Fibroblast of skin of right biceps (primary cell): ENCODE measurements at regions not wholly inside any gene's neighbourhood (a gene's known extent, or its start where the extent isn't known, plus 50 kb on each side); places are given as distances from the start of the nearest gene placed in this dataset.
"Not testable (repeated sequence)": the region's sequence is repeated elsewhere in the genome, so short reads cannot be mapped to it uniquely, and the experiment has no call there.

Experiments used
- DNase-seq: peaks from one replicate; pipeline ENCODE4 v3.0.0-alpha.2; 2013

DNA sequence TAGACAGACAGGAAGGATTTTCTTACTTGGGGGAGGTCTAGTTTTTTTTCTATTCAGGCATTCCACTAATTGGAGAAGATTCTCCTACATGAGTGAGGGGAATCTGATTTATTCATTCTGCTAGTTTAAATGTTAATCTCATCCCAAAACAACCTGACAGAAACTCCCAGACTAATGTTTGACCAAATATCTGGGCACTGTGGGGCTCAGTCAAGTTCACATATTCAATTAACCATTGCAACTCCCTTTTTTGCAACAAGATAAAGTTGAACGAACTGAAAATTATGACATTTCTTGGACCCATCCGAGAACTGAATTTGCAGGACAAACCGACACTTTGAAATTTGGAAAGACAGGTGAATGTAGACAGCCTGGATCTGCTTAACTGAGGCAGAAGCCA lies 194.4 kb upstream of the PTER start:
- DNase-seq, result no peak

GRCh38 chr10:16242859-16243613 lies 193.8 kb upstream of the PTER start:
- DNase-seq, result no peak

DNA sequence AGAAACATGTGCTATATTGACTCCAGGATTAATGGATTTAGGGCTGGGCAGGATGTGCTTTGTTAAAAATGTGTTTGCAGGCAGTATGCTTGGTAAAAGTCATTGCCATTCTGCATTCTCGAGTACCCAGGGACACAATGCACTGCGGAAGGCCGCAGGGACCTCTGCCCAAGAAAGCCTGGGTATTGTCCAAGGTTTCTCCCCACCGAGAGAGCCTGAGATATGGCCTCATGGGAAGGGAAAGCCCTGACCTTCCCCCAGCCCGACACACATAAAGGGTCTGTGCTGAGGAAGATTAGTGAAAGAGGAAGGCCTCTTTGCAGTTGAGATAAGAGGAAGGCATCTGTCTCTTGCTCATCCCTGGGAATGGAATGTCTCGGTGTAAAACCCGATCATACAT lies 186.7 kb upstream of the PTER start:
- not testable (repeated sequence) for DNase-seq

- no peak for DNase-seq
These were observed 180.5 kb upstream of the PTER start for GRCh38 chr10:16256336-16256735.

GRCh38 chr10:16258291-16259040 lies 178.3 kb upstream of the PTER start:
- DNase-seq, result no peak

- DNase-seq, result no peak
These were observed 177.1 kb upstream of the PTER start for GRCh38 chr10:16259726-16260125.

DNA sequence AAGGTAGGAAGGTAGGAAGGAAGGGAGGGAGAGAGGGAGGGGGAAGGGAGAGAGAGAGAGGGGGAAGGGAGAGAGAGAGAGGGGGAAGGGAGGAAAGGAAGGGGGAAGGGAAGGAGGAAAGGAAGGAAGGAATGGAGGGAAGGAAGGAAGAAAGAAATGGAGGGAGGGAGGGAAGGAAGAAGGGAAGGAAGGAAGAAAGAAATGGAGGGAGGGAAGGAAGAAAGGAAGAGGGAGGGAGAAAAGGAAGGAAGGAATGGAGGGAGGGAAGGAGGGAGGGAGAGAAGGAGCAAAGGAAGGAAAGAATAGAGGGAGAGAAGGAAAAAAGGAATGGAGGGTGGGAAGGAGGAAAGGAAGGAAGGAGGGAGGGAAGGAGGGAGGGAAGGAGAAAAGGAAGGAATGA lies 176.4 kb upstream of the PTER start:
- no peak for DNase-seq

- no peak for DNase-seq
These were observed 165.2 kb upstream of the PTER start for GRCh38 chr10:16271571-16271970.

DNA sequence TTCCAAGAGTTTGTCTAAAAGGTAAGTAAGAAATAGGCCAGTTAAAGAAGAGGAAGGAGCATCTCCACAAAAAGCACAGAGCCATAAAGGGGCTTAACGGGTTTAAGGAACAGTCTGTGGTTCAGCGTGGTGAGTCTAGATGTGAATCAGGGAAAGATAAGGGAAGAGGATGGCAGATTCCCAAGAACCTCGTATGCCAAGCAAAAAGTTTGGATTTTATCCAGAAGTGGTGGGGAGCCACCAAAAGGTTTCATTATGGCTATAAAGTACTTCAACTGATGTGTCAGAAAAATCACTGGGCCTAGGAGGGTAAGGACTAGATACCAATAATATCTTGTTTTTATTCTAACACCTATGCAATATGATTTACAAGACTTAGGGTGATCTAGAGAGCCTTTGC lies 161.9 kb upstream of the PTER start:
- no peak for DNase-seq

DNA sequence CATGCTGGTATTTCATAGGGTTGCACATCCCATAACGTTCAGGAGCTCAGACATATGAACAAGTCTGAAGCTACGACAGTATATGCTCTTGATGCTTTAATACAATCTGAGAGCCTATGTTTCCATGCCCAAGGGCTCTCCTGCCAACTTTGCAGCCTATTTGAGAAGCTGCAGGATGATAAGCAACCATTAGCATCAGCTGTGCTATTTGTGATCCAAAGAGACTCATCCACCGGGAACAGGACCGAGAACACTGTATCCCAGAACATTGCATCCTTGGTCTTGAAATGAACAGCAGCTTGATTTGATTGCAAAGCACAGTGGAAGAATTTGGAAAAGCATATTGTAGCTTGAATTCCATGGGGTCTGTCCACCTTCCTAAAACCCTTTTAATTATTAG lies 156.2 kb upstream of the PTER start:
- DNase-seq, result no peak

DNA sequence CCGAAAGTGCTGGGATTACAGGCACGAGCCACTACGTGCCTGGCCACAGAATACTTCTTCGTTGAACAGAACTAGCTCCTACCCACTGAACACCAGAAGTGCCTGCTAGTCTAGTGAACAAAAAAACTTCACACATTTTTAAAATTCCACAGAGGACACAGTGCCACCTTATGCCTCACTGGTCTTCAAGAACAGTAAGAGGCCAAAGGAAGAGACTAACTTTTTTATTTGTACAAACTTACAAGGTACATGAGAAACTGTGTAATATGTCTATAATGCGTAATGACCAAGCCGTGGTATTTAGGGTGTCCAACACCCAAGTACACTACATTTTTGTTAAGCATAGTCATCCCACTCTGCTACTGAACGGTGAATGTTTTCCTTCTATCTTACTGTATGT lies 144.4 kb upstream of the PTER start:
- no peak for DNase-seq

DNA sequence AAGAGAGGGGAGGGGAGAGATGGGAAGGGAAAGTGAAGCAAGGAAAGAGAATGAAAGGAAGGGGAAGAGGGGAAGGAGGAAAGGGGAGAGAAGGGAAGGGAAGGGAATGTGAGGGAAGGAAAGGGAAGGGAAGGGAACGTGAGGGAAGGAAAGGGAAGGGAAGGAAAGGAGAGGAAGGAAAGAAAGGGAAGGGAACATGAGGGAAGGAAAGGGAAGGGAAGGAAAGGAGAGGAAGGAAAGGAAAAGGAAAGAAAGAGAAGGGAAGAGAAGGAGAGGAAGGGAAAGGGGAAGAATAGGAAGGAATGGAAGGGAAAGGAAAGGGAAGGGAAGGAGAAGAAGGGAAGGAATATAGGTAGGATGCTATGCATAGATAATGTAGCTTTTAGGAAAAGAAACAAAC lies 139.7 kb upstream of the PTER start:
- DNase-seq, result no peak

DNA sequence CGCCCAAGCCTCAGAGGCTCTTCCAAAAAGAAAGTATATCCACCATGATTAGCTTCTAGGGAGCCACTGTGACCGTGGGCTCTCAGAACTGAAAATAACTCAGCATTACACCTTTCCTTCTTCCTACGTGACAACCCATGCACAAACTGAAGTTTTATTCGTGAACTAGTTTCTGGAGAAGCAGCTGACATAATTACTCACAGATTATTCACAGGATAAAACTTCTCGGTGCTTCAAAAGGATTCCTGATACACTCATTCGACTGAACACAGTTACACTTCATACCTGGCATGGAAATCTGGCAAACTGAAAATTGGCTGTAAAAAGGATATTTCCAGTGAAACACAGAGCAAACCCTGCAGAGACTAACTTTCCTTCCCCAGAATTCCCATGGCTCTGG lies 139.2 kb upstream of the PTER start:
- DNase-seq, result no peak

GRCh38 chr10:16304311-16304710 lies 132.5 kb upstream of the PTER start:
- no peak for DNase-seq

DNA sequence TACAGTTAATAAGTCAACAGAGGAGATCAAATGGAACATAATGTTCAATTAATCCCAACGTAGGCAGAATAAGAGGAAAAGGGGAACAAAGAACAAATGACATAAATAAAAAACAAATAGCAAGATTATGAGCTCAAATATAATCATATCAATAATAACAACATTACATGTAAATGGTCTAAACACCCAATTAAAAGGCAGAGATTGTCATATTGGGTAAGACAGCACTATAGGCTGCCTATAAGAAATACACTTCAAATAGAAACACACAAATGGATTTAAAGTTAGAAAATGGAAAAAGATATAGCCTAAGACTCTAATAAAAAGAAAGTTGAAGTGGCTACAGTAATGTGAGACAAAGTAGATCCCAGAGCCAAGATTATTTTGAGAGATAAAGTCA lies 126.4 kb upstream of the PTER start:
- DNase-seq, result no peak

DNA sequence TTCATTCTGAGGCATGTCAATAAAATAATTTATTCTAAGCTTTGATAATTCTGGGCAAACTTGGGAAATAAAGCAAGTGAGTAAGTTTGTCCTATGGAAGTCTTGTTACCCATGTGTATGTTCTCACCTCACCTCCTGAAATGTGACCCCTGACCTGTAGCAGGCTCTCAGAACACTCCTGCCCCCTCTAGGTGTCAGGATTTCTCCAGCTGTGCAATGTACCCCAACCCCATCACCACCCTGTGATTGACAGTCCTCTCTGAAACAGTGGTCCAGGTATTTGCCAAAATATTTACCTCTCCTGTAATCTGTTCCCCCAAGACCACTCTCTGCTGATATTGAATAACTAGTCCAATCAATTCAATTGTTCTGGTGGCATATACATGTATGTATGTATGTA lies 122.6 kb upstream of the PTER start:
- DNase-seq, result no peak

- no peak for DNase-seq
These were observed 119.9 kb upstream of the PTER start for GRCh38 chr10:16316733-16317390.

- no peak for DNase-seq
These were observed 95.2 kb upstream of the PTER start for GRCh38 chr10:16341637-16342036.

- DNase-seq, result no peak
These were observed 87.9 kb upstream of the PTER start for GRCh38 chr10:16348891-16349290.

DNA sequence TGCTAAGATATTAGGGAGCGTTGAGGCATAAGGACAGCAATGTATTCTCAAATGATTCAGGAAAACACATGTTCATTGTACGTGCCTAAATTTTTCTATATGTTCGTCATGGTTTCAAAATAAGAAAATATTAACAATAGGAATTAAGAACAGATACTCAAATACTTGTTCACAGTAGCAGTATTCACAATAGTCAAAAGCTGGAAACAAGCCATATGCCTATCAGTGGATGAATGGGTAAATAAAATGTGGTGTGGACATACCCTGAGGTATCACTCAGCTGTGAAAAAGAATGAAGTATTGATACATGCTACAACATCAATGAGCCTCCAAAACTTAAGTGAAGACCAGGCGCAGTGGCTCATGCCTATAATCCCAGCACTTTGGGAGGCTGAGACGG lies 84.7 kb upstream of the PTER start:
- no peak for DNase-seq

GRCh38 chr10:16360001-16360400 lies 76.8 kb upstream of the PTER start:
- DNase-seq, result no peak

DNA sequence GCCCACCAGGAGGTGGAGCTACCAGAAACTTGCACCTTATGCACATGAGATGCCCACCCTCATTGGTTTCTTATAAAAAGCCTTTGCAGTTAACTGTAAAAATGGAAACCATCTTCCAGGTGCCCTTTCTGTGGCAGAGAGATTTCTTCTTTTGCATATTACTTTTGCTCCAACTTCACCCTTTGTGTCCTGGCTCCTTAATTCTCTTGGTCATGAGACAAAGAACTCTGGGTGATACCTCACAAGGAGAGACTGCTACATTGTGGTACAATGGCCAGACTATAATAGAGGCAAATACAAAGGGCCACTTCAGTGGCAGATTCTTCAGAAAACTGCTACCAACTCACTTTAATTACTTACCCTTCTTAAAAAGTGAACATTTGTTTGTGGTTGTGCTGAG lies 76.4 kb upstream of the PTER start:
- no peak for DNase-seq

DNA sequence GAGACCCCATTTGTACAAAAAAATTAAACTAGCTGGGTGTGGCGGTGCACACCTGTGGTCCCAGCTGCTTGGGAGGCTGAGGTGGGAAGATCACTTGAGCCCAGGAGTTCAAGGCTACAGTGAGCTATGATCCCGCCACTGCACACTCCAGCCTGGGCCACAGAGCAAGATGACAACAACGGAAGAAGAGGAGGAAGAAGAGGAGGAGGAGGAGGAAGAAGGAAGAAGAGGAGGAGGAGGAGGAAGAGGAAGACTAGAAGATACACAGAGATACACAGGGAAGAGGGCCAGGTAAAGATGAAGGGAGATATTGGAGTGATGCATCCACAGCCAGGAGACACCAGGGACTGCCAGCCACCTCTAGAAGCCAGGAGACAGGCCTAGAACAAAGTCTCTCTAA lies 75.7 kb upstream of the PTER start:
- no peak for DNase-seq

DNA sequence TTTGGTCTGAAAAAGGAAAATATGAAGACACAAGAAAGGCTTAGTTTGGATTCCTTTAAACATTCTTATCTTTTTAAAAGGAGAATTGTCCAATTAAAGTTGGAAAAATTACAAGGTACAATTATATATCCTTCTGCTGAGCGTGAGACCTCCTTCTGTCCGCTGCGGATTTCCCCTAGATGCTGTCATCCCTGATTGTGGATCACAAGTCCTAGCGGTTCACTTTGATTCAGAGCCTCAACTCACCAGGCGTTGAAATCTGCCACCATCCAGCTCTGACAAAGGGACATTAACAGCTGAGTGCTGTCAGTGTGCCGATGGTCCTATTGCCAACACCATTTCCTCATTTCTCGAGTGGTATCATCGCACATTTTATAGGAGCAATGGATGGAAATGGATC lies 73.1 kb upstream of the PTER start:
- DNase-seq, result no peak
